ENCODE measurements at regions not wholly inside any gene's neighbourhood (a gene's known extent, or its start where the extent isn't known, plus 50 kb on each side); places are given as distances from the start of the nearest gene placed in this dataset.

- TF ChIP-seq CTCF (IDR thresholded peaks at IDR 0.05; ENCODE audit: borderline replicate concordance): no peak
- H3K4me3 ChIP-seq: no peak overlapping the region
- intact Hi-C loops (cut with micrococcal nuclease): no loop called here
- H3K27ac ChIP-seq (replicated peaks): no peak overlapping the region
- no peaks in the 10 kb centered on the region for H3K36me3 ChIP-seq
- peaks cover 11% of the 10 kb centered on the region for H3K27me3 ChIP-seq (ENCODE audit: low read depth)
- no peaks in the 10 kb centered on the region for H3K9me3 ChIP-seq (replicated peaks)
- peaks cover 4% of the 10 kb centered on the region for H3K4me1 ChIP-seq
- DNase-seq: no peak
Measured at GRCh38 chr2:129067070-129067469, 748.4 kb upstream of the HS6ST1 start.

- intact Hi-C loops (cut with micrococcal nuclease): no loop called here
- no peak for TF ChIP-seq CTCF (IDR thresholded peaks at IDR 0.05; ENCODE audit: borderline replicate concordance)
- no peak for DNase-seq
- peaks cover 4% of the 10 kb centered on the region for H3K4me1 ChIP-seq
- no peaks in the 10 kb centered on the region for H3K9me3 ChIP-seq (replicated peaks)
- no peaks in the 10 kb centered on the region for H3K36me3 ChIP-seq
- H3K4me3 ChIP-seq: no peak overlapping the region
- H3K27ac ChIP-seq (replicated peaks): no peak overlapping the region
- peaks cover 11% of the 10 kb centered on the region for H3K27me3 ChIP-seq (ENCODE audit: low read depth)
Measured at GRCh38 chr2:129067953-129068352, 749.3 kb upstream of the HS6ST1 start.

GRCh38 chr2:129068543-129068942 lies 749.9 kb upstream of the HS6ST1 start:
- Histone ChIP-seq H3K4me3 (no peak overlapping the region), H3K27ac (replicated peaks) (no peak overlapping the region), H3K27me3 (ENCODE audit: low read depth) (peaks cover 11% of the 10 kb centered on the region), H3K4me1 (peaks cover 4% of the 10 kb centered on the region), H3K9me3 (replicated peaks) (no peaks in the 10 kb centered on the region), H3K36me3 (no peaks in the 10 kb centered on the region)
- no peak for DNase-seq
- TF ChIP-seq CTCF (IDR thresholded peaks at IDR 0.05; ENCODE audit: borderline replicate concordance): no peak
- intact Hi-C loops (cut with micrococcal nuclease): no loop called here

- intact Hi-C loops (cut with micrococcal nuclease): no loop called here
- Histone ChIP-seq H3K36me3 (no peaks in the 10 kb centered on the region), H3K4me1 (peaks cover 4% of the 10 kb centered on the region), H3K27me3 (ENCODE audit: low read depth) (peaks cover 11% of the 10 kb centered on the region), H3K4me3 (no peak overlapping the region), H3K27ac (replicated peaks) (no peak overlapping the region), H3K9me3 (replicated peaks) (no peaks in the 10 kb centered on the region)
- TF ChIP-seq CTCF (IDR thresholded peaks at IDR 0.05; ENCODE audit: borderline replicate concordance): no peak
- peak; percentile 47 for DNase-seq
Measured at GRCh38 chr2:129069875-129070594, 751.4 kb upstream of the HS6ST1 start.

GRCh38 chr2:129070663-129071062 lies 752.0 kb upstream of the HS6ST1 start:
- Histone ChIP-seq H3K36me3 (no peaks in the 10 kb centered on the region), H3K27ac (replicated peaks) (no peak overlapping the region), H3K4me3 (no peak overlapping the region), H3K27me3 (ENCODE audit: low read depth) (peaks cover 11% of the 10 kb centered on the region), H3K9me3 (replicated peaks) (no peaks in the 10 kb centered on the region), H3K4me1 (peaks cover 4% of the 10 kb centered on the region)
- TF ChIP-seq CTCF (IDR thresholded peaks at IDR 0.05; ENCODE audit: borderline replicate concordance): no peak
- intact Hi-C loops (cut with micrococcal nuclease): no loop called here
- DNase-seq: no peak

Measured in left ventricle myocardium inferior (tissue), 1 donor.